SK-N-SH (cell line): ENCODE measurements at regions not wholly inside any gene's neighbourhood (a gene's known extent, or its start where the extent isn't known, plus 50 kb on each side); places are given as distances from the start of the nearest gene placed in this dataset.

Experiments used
- CTCF ChIA-PET: fragments of 300-600, 350-600 bp; formaldehyde crosslinking; extraction: SDS; loops from one replicate; lab custom pipeline; 2021; lab: Yijun Ruan, JAX
- POLR2A ChIA-PET: fragments of 350-600 bp; sonication (Branson Sonifier 250); formaldehyde crosslinking; extraction: SDS; loops from one replicate; lab custom pipeline; 2020; ENCODE audit warnings: antibody characterized with exemption, inconsistent platforms; lab: Yijun Ruan, JAX
- DNase-seq: peaks from one replicate; pipeline ENCODE4 v3.0.0; 2012
- H2AFZ ChIP-seq: fragments of 200-600 bp; sonication (generic); 2 replicates; pipeline ENCODE4 v1.8.1; 2016; ENCODE audit warnings: antibody characterized with exemption, mild to moderate bottlenecking, low read depth
- H3F3A ChIP-seq: fragments of 200-600 bp; sonication (generic); replicated peaks from 2 replicates; pipeline ENCODE3; 2016; ENCODE audit warnings: antibody characterized with exemption, mild to moderate bottlenecking; ENCODE audit not compliant: insufficient read depth
- H3K27ac ChIP-seq, 2 experiments: fragments of 200-500 bp in 1 of 2; fragments of 200-600 bp in 1 of 2; sonication (Bioruptor generic) in 1 of 2; sonication (generic), shearing (Covaris generic) in 1 of 2; 2 replicates each; pipeline versions ENCODE4 v1.5.1 to v1.6.1; 2014 to 2016; ENCODE audit warnings: low read depth in 2 of 2, inconsistent platforms in 1 of 2, low read length in 1 of 2, mild to moderate bottlenecking in 1 of 2, mixed read lengths in 1 of 2
- H3K27me3 ChIP-seq: fragments of 200-600 bp; sonication (generic), shearing (Covaris generic); 2 replicates; pipeline ENCODE4 v1.6.1; 2016; ENCODE audit warnings: mixed run types; ENCODE audit not compliant: insufficient read depth
- H3K36me3 ChIP-seq, 2 experiments: fragments of 200-500 bp in 1 of 2; fragments of 200-600 bp in 1 of 2; sonication (Bioruptor generic) in 1 of 2; sonication (generic) in 1 of 2; replicated peaks in 1 of 2; 2 replicates each; pipeline versions ENCODE3 to v1.5.1; 2014 to 2016; ENCODE audit warnings: low read length in 1 of 2, mild to moderate bottlenecking in 1 of 2; ENCODE audit not compliant: insufficient read depth in 2 of 2, control insufficient read depth in 1 of 2
- H3K4me1 ChIP-seq, 2 experiments: fragments of 200-500 bp in 1 of 2; fragments of 200-600 bp in 1 of 2; sonication (Bioruptor generic) in 1 of 2; sonication (generic), shearing (Covaris generic) in 1 of 2; 2 replicates each; pipeline versions ENCODE4 v1.5.1 to v1.6.1; 2014 to 2016; ENCODE audit warnings: low read depth in 1 of 2, low read length in 1 of 2, mixed run types in 1 of 2; ENCODE audit not compliant: insufficient read depth in 2 of 2, control insufficient read depth in 1 of 2
- H3K4me2 ChIP-seq: fragments of 200-600 bp; sonication (generic), shearing (Covaris generic); 2 replicates; pipeline ENCODE4 v1.6.1; 2017; ENCODE audit warnings: mixed run types
- H3K4me3 ChIP-seq, 2 experiments: fragments of 200-500 bp in 1 of 2; fragments of 200-600 bp in 1 of 2; sonication (Bioruptor generic) in 1 of 2; sonication (generic), shearing (Covaris generic) in 1 of 2; 2 replicates each; pipeline versions ENCODE4 v1.5.1 to v1.8.1; 2014 to 2016; ENCODE audit warnings: low read depth in 2 of 2, inconsistent platforms in 1 of 2, low read length in 1 of 2, mild to moderate bottlenecking in 1 of 2, mixed read lengths in 1 of 2, moderate library complexity in 1 of 2
- H3K79me2 ChIP-seq: fragments of 200-600 bp; sonication (generic); 2 replicates; pipeline ENCODE4 v1.8.1; 2017; ENCODE audit warnings: mild to moderate bottlenecking; ENCODE audit not compliant: insufficient read depth
- H3K9ac ChIP-seq: fragments of 200-600 bp; sonication (generic); 2 replicates; pipeline ENCODE4 v1.6.1; 2017; ENCODE audit warnings: mixed run types
- H3K9me2 ChIP-seq: fragments of 200-600 bp; sonication (generic); 2 replicates; pipeline ENCODE4 v1.6.1; 2017; ENCODE audit warnings: mixed run types
- H3K9me3 ChIP-seq: fragments of 200-600 bp; sonication (generic); 2 replicates; pipeline ENCODE4 v1.6.1; 2017; ENCODE audit warnings: mixed run types, mild to moderate bottlenecking, moderate library complexity
- H4K20me1 ChIP-seq: fragments of 200-600 bp; sonication (generic); 2 replicates; pipeline ENCODE4 v1.6.1; 2017; ENCODE audit warnings: mild to moderate bottlenecking, mixed run types; ENCODE audit not compliant: insufficient read depth
- CTCF ChIP-seq: fragments of 200-600 bp; sonication (generic); IDR thresholded peaks from 2 replicates; pipeline ENCODE4 v1.6.1; 2017; ENCODE audit warnings: antibody characterized with exemption, mild to moderate bottlenecking, moderate library complexity
- GATA2 ChIP-seq: sonication (generic); formaldehyde crosslinking; IDR thresholded peaks from 2 replicates; pipeline ENCODE4 v1.5.0; 2020; ENCODE audit warnings: mild to moderate bottlenecking, missing genetic modification reagents
- IRF3 ChIP-seq: fragments of 150-350 bp; IDR thresholded peaks from 2 replicates; pipeline ENCODE4 v1.6.1; 2016; ENCODE audit warnings: mild to moderate bottlenecking, low read depth, low read length
- MEF2A ChIP-seq: IDR thresholded peaks from 2 replicates; pipeline ENCODE4 v1.4.0; 2012; ENCODE audit warnings: low read depth, borderline replicate concordance
- MXI1 ChIP-seq: IDR thresholded peaks from 2 replicates; pipeline ENCODE4 v1.6.1; 2012; ENCODE audit warnings: mild to moderate bottlenecking, low read depth, low read length, improper control_type of control experiment
- NFIC ChIP-seq: IDR thresholded peaks from 2 replicates; pipeline ENCODE4 v1.4.0; 2012; ENCODE audit warnings: borderline replicate concordance
- NRF1 ChIP-seq: IDR thresholded peaks from 2 replicates; pipeline ENCODE4 v1.6.1; 2012; ENCODE audit warnings: low read depth, mild to moderate bottlenecking, low read length
- POLR2AphosphoS5 ChIP-seq: IDR thresholded peaks from 2 replicates; pipeline ENCODE4 v1.6.1; 2012; ENCODE audit warnings: low read depth, low read length
- RAD21 ChIP-seq: IDR thresholded peaks from 2 replicates; pipeline ENCODE4 v1.6.1; 2012; ENCODE audit warnings: mild to moderate bottlenecking, low read length
- RXRA ChIP-seq: IDR thresholded peaks from 2 replicates; pipeline ENCODE4 v1.4.0; 2012; ENCODE audit warnings: low read depth, mild to moderate bottlenecking, borderline replicate concordance
- SIN3A ChIP-seq: IDR thresholded peaks from 2 replicates; pipeline ENCODE4 v1.6.1; 2012; ENCODE audit warnings: low read depth, mild to moderate bottlenecking, low read length, moderate library complexity, borderline replicate concordance
- SMC3 ChIP-seq: IDR thresholded peaks from 2 replicates; pipeline ENCODE4 v1.6.1; 2012; ENCODE audit warnings: low read depth, low read length, improper control_type of control experiment
- TEAD4 ChIP-seq: IDR thresholded peaks from 2 replicates; pipeline ENCODE4 v1.4.0; 2012; ENCODE audit warnings: mild to moderate bottlenecking, borderline replicate concordance; ENCODE audit not compliant: insufficient read depth
- USF2 ChIP-seq: fragments of 150-350 bp; IDR thresholded peaks from 2 replicates; pipeline ENCODE4 v1.6.1; 2017; ENCODE audit warnings: antibody characterized with exemption, low read length, low read depth, borderline replicate concordance
- YY1 ChIP-seq: IDR thresholded peaks from 2 replicates; pipeline ENCODE4 v1.4.0; 2012; ENCODE audit warnings: low read depth, mild to moderate bottlenecking
- WGBS: methylation state at CpG from one replicate; pipeline ENCODE4 v1.1.6; 2017; ENCODE audit warnings: low lambda C conversion rate; 5-methylcytosine and 5-hydroxymethylcytosine counted together
- TF ChIP-seq, protein P1 (sequence below): IDR thresholded peaks from 2 replicates; pipeline ENCODE4 v1.4.0; 2012; ENCODE audit warnings: low read depth, borderline replicate concordance

GRCh38 chr18:65659912-65660311 lies 90.9 kb upstream of the CDH7 start:
- Histone ChIP-seq H2AFZ (no peak overlapping the region), H3K27me3 (no peaks in the 10 kb centered on the region), H3K4me3 (no peak overlapping the region), H3F3A (no peaks in the 10 kb centered on the region), H3K36me3 (no peaks in the 10 kb centered on the region), H3K27ac (no peak overlapping the region), H3K9me3 (no peaks in the 10 kb centered on the region), H3K4me1 (no peaks in the 10 kb centered on the region), H4K20me1 (no peaks in the 10 kb centered on the region), H3K79me2 (no peaks in the 10 kb centered on the region), H3K9ac (no peak overlapping the region), H3K4me2 (no peak overlapping the region), H3K9me2 (no peaks in the 10 kb centered on the region)
- POLR2A ChIA-PET, result no interaction called here
- TF ChIP-seq GATA2 (no peak), SIN3A (no peak), SMC3 (no peak), YY1 (no peak), IRF3 (no peak), USF2 (no peak), POLR2AphosphoS5 (no peak), NFIC (no peak), MXI1 (no peak), RXRA (no peak), NRF1 (no peak), RAD21 (no peak), TEAD4 (no peak), MEF2A (no peak), CTCF (no peak)
- TF ChIP-seq, protein P1, sequence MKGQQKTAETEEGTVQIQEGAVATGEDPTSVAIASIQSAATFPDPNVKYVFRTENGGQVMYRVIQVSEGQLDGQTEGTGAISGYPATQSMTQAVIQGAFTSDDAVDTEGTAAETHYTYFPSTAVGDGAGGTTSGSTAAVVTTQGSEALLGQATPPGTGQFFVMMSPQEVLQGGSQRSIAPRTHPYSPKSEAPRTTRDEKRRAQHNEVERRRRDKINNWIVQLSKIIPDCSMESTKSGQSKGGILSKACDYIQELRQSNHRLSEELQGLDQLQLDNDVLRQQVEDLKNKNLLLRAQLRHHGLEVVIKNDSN, result no peak
- CTCF ChIA-PET, result no interaction called here
- DNase-seq, result no peak
- WGBS, result 33% methylated on average over 1 of the region's 1 CpG
